ENCODE measurements at regions not wholly inside any gene's neighbourhood (a gene's known extent, or its start where the extent isn't known, plus 50 kb on each side); places are given as distances from the start of the nearest gene placed in this dataset.

DNA sequence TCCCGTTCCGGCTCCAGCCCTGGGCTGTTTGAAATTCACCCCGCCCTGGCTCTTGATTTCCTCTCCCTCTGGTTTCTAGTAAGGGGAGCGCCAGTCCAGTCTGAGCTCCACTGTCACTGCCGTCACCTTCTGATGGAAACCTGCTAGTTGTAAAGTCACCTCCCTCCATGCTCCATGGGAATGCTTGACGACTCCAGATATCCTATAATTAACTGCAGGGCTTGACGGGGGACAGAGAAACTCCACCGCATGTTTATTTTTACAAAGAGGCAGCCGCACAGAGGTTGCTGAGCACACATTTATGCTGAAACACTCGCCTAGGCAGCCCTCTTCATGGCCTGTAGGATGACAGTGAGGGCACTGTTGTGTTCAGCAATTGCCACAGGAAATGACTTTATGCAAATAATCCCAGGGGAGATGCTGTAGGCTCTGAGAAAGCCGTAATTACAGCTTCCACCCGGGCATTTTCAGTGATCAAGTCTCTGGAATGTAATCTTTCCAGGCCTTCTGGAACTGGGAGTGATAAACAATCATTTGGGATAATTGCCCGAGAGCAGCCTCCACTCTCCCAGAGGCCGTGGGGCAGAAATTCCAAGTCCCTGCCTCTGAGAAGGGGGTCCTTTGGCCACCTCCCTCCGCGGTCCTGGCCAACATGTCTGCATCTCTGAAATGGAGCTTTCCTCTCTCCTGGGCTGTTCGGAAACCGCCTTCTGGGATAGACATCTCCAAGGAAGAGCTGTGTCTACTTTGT, 300.5 kb downstream of the KLF6 start:
- no peak for DNase-seq (ENCODE audit: low read depth in 2 of 2)

GRCh38 chr10:3482200-3482993, 302.6 kb downstream of the KLF6 start:
- no peak for DNase-seq (ENCODE audit: low read depth in 2 of 2)

DNA sequence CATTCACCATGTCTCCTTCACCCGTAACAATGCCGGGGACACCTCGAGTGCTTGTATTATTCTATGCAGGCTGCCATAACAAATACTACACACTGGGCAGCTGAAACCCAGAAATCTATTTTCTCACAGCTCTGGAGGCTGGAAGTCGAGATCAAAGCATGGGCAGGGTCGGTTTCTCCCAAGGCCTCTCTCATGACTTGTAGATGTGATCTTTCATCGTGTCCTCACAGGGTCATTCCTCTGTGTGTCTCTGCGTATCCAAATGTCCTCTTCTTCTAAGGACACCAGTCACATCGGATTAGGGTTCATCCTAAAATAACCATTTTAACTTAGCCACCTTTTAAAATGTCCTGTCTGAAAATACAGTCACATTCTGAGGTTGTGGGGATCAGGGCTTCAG, 303.5 kb downstream of the KLF6 start:
- no peak for DNase-seq (ENCODE audit: low read depth in 2 of 2)

GRCh38 chr10:3480990-3481315, 304.1 kb downstream of the KLF6 start:
- no peak for DNase-seq (ENCODE audit: low read depth in 2 of 2)

DNA sequence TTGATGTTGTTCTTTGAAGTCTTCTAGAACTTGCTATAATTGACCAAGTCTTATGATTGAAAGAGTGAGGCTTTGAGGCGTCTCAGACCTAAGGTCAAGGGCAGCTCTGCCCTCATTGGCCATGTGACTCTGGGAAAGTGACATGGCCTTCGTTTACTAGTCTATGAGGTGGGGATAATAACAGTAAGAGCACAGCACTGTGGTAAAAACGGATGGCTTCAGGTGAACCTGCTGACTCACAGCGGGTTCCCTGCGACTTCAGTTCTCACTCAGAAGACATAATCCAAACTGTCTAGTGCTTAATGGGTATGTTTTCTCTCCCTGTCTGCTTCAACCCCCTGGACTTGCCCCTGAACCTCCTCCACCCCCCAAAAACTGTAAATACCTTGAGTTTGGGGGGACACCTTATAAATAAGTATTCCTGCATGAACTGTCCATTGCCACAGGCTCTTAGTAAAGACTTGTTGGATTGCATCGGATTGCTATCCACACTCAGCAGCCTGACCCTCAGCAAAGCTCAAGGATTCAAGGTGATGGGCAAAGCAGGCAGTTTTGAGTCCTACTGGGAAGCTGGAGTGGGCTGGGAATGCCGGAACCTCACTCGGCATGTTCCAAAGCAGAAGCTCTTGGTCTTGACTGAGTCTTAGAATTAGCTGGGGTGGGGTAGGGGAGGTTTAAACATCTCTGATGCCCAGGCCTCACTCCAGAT, 304.6 kb downstream of the KLF6 start:
- no peak for DNase-seq (ENCODE audit: low read depth in 2 of 2)

DNA sequence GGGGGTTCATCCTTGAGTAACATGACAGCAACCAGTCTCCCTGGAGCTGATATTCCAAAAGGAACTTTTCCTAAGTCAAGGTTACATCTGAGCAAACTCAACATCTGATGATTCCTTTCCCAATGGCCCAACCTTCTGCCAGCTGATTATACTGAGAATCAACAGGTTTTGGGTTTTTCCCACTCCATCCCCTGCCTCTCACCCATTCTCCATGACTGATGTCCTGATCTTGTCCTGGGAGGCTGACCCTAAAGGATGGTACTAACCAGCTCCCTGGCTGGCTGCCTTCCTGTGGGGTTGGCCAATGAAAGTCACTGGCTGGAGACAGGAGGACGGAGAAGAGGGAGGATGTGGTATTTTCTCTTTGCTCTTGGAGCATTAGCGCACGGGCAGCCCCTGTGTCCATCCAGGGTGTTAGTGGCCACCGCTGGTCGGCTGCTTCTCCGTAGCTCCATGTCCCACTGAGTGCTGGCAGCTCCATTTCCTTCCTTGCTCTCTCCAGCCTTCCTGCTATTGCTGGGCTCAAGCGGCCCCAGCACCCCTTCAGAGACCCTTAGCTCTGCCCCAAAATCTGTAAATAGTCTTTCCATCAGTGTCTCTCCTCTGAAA, 306.2 kb upstream of the PITRM1 start:
- no peak for DNase-seq (ENCODE audit: low read depth in 2 of 2)

DNA sequence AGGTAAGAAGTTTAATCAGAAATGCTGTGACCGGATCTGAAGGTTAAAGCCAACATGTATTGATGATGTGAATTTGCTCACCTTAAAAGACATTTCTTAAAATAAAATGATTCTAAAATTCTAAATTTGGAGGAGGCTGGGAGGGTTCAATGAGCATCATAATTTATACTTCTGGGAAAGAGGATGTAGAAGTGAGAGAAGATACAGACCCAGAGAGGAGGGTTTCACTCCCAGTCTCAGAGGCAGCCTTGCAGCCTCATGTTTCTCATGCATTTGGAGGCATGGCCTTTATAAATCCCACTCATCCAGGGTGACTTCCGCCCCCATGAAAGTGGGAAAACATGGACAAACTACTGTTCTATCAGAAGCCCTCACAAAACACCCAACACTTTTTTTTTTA, 305.6 kb upstream of the PITRM1 start:
- no peak for DNase-seq (ENCODE audit: low read depth in 2 of 2)

DNA sequence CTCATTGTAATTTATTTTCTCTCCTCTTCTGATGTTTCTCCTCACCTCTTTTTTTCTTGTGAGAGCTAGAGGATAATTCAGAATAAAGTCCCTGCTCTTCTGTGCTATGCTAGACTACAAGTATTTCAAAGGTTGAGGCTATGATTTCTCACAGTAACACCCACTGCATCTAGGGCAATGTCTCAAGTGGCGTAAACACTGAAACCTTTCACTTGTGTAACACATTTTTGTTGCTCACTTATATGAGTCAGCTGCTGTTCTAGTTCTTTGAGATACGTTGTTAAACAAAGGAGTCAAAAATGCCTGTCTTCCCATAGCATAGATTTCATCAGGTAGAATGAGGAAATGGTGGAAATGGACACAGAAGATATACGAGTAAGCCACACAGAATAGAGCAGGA, 305.1 kb upstream of the PITRM1 start:
- DNase-seq (ENCODE audit: low read depth in 2 of 2), result no peak

- DNase-seq (ENCODE audit: low read depth in 2 of 2), result no peak
Observed at GRCh38 chr10:3476640-3477448, 304.3 kb upstream of the PITRM1 start.

- no peak for DNase-seq (ENCODE audit: low read depth in 2 of 2)
Observed at GRCh38 chr10:3476186-3476585, 303.6 kb upstream of the PITRM1 start.

- no peak for DNase-seq (ENCODE audit: low read depth in 2 of 2)
Observed at GRCh38 chr10:3475367-3475766, 302.8 kb upstream of the PITRM1 start.

DNA sequence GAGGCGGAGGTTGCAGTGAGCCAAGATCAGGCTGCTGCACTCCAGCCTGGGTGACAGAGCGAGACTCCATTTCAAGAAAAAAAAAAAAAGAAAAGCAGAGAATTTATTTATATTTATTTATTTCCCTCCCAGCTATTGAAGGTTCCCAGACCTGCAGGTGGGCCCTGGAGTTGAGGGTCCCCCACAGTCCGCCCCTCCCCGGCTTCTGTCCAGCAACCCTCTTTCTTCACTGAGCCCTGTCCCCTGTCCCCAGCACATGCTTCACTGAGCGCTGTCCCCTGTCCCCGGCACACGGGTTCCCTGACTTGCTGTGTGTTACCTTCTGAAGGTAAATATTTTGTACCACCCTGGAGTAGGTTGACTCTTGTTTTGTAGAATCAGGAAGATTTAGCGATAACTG, 301.7 kb upstream of the PITRM1 start:
- DNase-seq (ENCODE audit: low read depth in 2 of 2), result no peak

GRCh38 chr10:3473271-3473670, 300.7 kb upstream of the PITRM1 start:
- DNase-seq (ENCODE audit: low read depth in 2 of 2), result no peak

GRCh38 chr10:3472287-3473051, 299.9 kb upstream of the PITRM1 start:
- DNase-seq (ENCODE audit: low read depth in 2 of 2), result no peak

DNA sequence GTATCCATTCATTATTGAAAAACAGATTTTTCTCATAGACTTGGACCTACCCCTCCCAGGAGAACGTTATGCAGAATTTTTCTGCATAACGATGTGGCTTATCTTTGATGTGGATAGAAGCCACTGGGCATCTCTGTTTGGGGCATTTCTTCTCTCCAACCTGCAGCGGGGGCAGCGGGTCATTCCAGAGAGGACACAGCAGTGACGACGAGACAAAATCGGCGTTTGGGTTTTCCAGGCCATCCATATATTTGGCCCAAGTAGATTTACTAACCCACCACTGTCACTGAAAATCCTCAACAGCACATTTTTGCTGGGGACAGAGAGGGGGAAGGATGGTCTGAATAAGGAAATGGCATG, 299.3 kb upstream of the PITRM1 start:
- DNase-seq (ENCODE audit: low read depth in 2 of 2), result no peak

- DNase-seq (ENCODE audit: low read depth in 2 of 2), result no peak
Observed at GRCh38 chr10:3471472-3471871, 298.9 kb upstream of the PITRM1 start.

DNA sequence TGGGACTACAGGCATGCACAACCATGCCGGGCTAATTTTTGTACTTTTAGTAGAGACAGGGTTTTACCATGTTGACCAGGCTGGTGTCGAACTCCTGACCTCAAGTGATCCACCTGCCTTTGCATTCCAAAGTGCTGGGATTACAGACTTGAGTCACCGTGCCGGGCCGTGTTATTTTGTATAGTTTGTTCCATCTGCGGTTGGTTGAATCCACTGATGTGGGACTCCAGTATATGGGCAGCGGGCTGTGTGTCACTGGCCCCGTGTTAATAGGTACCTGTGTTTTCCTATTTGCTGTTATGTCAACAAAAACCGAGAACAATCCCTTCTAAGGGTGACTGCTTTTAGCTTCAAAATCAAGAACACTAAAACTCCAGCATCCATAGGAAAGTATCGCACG, 297.6 kb upstream of the PITRM1 start:
- no peak for DNase-seq (ENCODE audit: low read depth in 2 of 2)

- no peak for DNase-seq (ENCODE audit: low read depth in 2 of 2)
Observed at GRCh38 chr10:3469639-3470020, 297.0 kb upstream of the PITRM1 start.

GRCh38 chr10:3468919-3469638, 296.5 kb upstream of the PITRM1 start:
- no peak for DNase-seq (ENCODE audit: low read depth in 2 of 2)

All from stimulated activated CD4-positive, alpha-beta T cell treated with anti-CD3 and anti-CD28 coated beads, Interleukin-4, amount 100 ng/mL, for 48 hours (primary cell).